Panc1 (cell line): ENCODE measurements at regions not wholly inside any gene's neighbourhood (a gene's known extent, or its start where the extent isn't known, plus 50 kb on each side); places are given as distances from the start of the nearest gene placed in this dataset.

ENCODE experiments used
- ATAC-seq: fragments of 200-7000 bp; cut with Tn5 transposase; 2 replicates; pipeline ENCODE4 v1.9.1; 2020; ENCODE audit warnings: mild to moderate bottlenecking, moderate library complexity
- BruUV-seq: library from RNA; stranded (reverse); fragments of 400-500 nt; replicated peaks from 2 replicates; lab custom pipeline; 2021; lab: Mats Ljungman, UMichigan
- CTCF ChIA-PET: fragments of 300-600 bp; sonication (Branson Sonifier 250); formaldehyde crosslinking; loops from one replicate; lab custom pipeline; 2022; ENCODE audit warnings: antibody characterized with exemption; lab: Charles Lee
- POLR2A ChIA-PET: fragments of 300-600 bp; sonication (Branson Sonifier 250); formaldehyde crosslinking; loops from one replicate; lab custom pipeline; 2022; ENCODE audit warnings: antibody characterized with exemption; lab: Charles Lee
- DNase-seq: peaks from one replicate; pipeline ENCODE4 v3.0.0-alpha.2; 2010; ENCODE audit warnings: low read depth, low spot score
- H3K27ac ChIP-seq: 2 replicates; pipeline ENCODE4 v1.5.1; 2011; ENCODE audit warnings: mild to moderate bottlenecking, low read length, inconsistent platforms
- H3K27me3 ChIP-seq: fragments of 200-500 bp; sonication (Bioruptor generic); 2 replicates; pipeline ENCODE4 v1.6.0; 2014; ENCODE audit warnings: low read length, inconsistent platforms; ENCODE audit not compliant: control insufficient read depth, insufficient read depth
- H3K36me3 ChIP-seq: fragments of 200-500 bp; sonication (Bioruptor generic); 2 replicates; pipeline ENCODE4 v1.5.1; 2014; ENCODE audit warnings: inconsistent platforms, mild to moderate bottlenecking, low read length, moderate library complexity; ENCODE audit not compliant: control insufficient read depth, insufficient read depth
- H3K4me1 ChIP-seq: 2 replicates; pipeline ENCODE4 v1.5.1; 2011; ENCODE audit warnings: inconsistent platforms, mild to moderate bottlenecking, low read length, moderate library complexity; ENCODE audit not compliant: control insufficient read depth, insufficient read depth
- H3K4me3 ChIP-seq, 2 experiments: 2 replicates each; pipeline ENCODE4 v1.5.1; 2011 to 2012; ENCODE audit warnings: low read depth in 2 of 2, low read length in 2 of 2, mild to moderate bottlenecking in 2 of 2, inconsistent platforms in 1 of 2, moderate library complexity in 1 of 2
- H3K9me3 ChIP-seq: fragments of 200-500 bp; sonication (Bioruptor generic); 2 replicates; pipeline ENCODE4 v1.5.1; 2014; ENCODE audit warnings: low read depth, mild to moderate bottlenecking, inconsistent platforms, low read length, moderate library complexity; ENCODE audit not compliant: control insufficient read depth, insufficient read depth
- CTCF ChIP-seq: fragments of 450-650 bp; IDR thresholded peaks from 2 replicates; pipeline ENCODE4 v1.5.1; 2017; ENCODE audit warnings: mild to moderate bottlenecking
- POLR2AphosphoS5 ChIP-seq: IDR thresholded peaks from 2 replicates; pipeline ENCODE4 v1.6.1; 2012; ENCODE audit warnings: mild to moderate bottlenecking, low read depth, low read length, moderate library complexity
- REST ChIP-seq, 2 experiments: IDR thresholded peaks; 2 replicates each; pipeline ENCODE4 v1.6.1; 2011 to 2012; ENCODE audit warnings: low read depth in 2 of 2, control low read depth in 1 of 2, low read length in 1 of 2, mild to moderate bottlenecking in 1 of 2, moderate library complexity in 1 of 2; ENCODE audit not compliant: insufficient read depth in 1 of 2
- SIN3A ChIP-seq: IDR thresholded peaks from 2 replicates; pipeline ENCODE4 v1.6.1; 2012; ENCODE audit warnings: low read depth, mild to moderate bottlenecking, low read length, moderate library complexity, borderline replicate concordance; ENCODE audit not compliant: insufficient read depth
- TCF7L2 ChIP-seq: IDR thresholded peaks from 2 replicates; pipeline ENCODE4 v1.6.1; 2011; ENCODE audit warnings: mild to moderate bottlenecking, low read depth, low read length, inconsistent platforms
- in situ Hi-C: cut with HindIII; loops from 2 replicates; pipeline ENCODE4 v1.10.0; 2016; ENCODE audit warnings: low sequenced_read_pairs, low pct_unique_long_range_greater_than_20kb
- intact Hi-C: fragments of 100-400 bp; cut with micrococcal nuclease; formaldehyde crosslinking; loops from one replicate; pipeline ENCODE4 v1.10.0; 2022; ENCODE audit not compliant: unreplicated experiment

GRCh38 chr4:72924814-72925213 is 144.7 kb downstream of the COX18 start:
- no TSS peak for BruUV-seq
- in situ Hi-C loops (no loop called here), intact Hi-C loops (no loop called here)
- Histone ChIP-seq H3K9me3 (no peaks in the 10 kb centered on the region), H3K36me3 (no peaks in the 10 kb centered on the region), H3K27me3 (no peaks in the 10 kb centered on the region), H3K4me3 (no peak overlapping the region), H3K27ac (no peak overlapping the region), H3K4me1 (no peaks in the 10 kb centered on the region)
- TF ChIP-seq REST (IDR thresholded peaks at IDR 0.05; ENCODE audit: insufficient read depth in 1 of 2, low read depth in 2 of 2, low read length in 1 of 2) = no peak
- no peak for TF ChIP-seq CTCF
- TF ChIP-seq SIN3A = no peak
- no peak for TF ChIP-seq TCF7L2
- TF ChIP-seq POLR2AphosphoS5 = no peak
- ChIA-PET CTCF (no interaction called here), POLR2A (no interaction called here)
- ATAC-seq (no peak), DNase-seq (no peak)

GRCh38 chr4:72919937-72920336 is 149.6 kb downstream of the COX18 start:
- ChIA-PET POLR2A (no interaction called here), CTCF (no interaction called here)
- ATAC-seq = no peak
- Histone ChIP-seq H3K4me1 (no peaks in the 10 kb centered on the region), H3K4me3 (no peak overlapping the region), H3K27me3 (no peaks in the 10 kb centered on the region), H3K36me3 (no peaks in the 10 kb centered on the region), H3K9me3 (no peaks in the 10 kb centered on the region), H3K27ac (no peak overlapping the region)
- intact Hi-C loops = no loop called here
- no peak for TF ChIP-seq CTCF
- TF ChIP-seq REST (IDR thresholded peaks at IDR 0.05; ENCODE audit: insufficient read depth in 1 of 2, low read depth in 2 of 2, low read length in 1 of 2) = no peak
- TF ChIP-seq POLR2AphosphoS5 = no peak
- TF ChIP-seq TCF7L2 = no peak
- TF ChIP-seq SIN3A = no peak
- in situ Hi-C loops = no loop called here
- no peak for DNase-seq
- BruUV-seq = no TSS peak
